ENCODE measurements at regions not wholly inside any gene's neighbourhood (a gene's known extent, or its start where the extent isn't known, plus 50 kb on each side); places are given as distances from the start of the nearest gene placed in this dataset.

GRCh38 chr20:11378252-11378651, 539.4 kb upstream of the BTBD3 start:
- intact Hi-C loops (cut with DNase I; ENCODE audit: low total_unique reads) = no loop called here
- Histone ChIP-seq H3K27me3 (no peaks in the 10 kb centered on the region), H3K9me3 (no peaks in the 10 kb centered on the region)

DNA sequence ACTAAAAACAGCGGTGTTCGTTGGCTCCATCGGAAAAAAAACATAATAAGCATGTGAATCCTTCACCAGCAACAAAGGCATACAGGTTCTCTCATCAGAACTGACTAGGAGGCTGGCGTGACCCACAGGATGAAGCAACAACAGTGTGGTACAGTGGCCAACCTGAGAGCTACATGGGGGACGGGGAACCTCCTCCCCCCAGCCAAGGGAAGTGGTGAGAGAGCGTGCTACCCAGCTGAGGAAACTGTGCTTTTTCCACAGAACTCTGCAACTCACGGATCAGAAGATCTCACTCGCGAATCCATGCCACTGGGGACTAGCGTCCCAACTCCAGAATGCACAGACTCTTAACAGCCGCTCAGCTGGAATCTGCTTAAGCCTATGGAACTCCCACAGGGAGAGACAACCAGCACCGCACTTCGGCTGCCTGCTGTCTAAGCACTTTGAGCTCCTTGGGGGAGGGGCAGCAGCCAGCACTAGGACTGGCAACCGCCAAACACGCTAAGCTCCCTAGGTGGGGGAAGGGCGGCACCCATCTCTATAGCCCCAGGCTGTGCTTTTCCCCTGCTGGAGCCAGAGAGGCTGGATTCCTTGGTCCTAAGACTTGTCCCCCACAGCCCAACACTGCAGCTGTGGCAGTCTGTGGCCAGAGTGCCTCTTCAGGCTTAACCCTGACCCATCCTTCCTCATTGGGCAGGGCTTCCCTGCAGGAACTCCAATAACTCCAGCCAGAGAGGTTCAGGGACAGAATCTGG, 538.3 kb upstream of the BTBD3 start:
- TF ChIP-seq, protein P1, sequence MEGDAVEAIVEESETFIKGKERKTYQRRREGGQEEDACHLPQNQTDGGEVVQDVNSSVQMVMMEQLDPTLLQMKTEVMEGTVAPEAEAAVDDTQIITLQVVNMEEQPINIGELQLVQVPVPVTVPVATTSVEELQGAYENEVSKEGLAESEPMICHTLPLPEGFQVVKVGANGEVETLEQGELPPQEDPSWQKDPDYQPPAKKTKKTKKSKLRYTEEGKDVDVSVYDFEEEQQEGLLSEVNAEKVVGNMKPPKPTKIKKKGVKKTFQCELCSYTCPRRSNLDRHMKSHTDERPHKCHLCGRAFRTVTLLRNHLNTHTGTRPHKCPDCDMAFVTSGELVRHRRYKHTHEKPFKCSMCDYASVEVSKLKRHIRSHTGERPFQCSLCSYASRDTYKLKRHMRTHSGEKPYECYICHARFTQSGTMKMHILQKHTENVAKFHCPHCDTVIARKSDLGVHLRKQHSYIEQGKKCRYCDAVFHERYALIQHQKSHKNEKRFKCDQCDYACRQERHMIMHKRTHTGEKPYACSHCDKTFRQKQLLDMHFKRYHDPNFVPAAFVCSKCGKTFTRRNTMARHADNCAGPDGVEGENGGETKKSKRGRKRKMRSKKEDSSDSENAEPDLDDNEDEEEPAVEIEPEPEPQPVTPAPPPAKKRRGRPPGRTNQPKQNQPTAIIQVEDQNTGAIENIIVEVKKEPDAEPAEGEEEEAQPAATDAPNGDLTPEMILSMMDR (IDR thresholded peaks at IDR 0.05) = no peak
- TF ChIP-seq POLR2A (IDR thresholded peaks at IDR 0.05) = no peak
- DNase-seq = no peak
- Histone ChIP-seq H3K36me3 (no peaks in the 10 kb centered on the region), H3K4me3 (no peak overlapping the region), H3K27me3 (no peaks in the 10 kb centered on the region), H3K4me1 (no peaks in the 10 kb centered on the region), H3K9me3 (no peaks in the 10 kb centered on the region), H3K27ac (no peak overlapping the region)
- intact Hi-C loops (cut with DNase I; ENCODE audit: low total_unique reads) = no loop called here

More at GRCh38 chr20:11378252-11378651, 539.4 kb upstream of the BTBD3 start:
- no peaks in the 10 kb centered on the region for H3K36me3 ChIP-seq
- H3K27ac ChIP-seq = no peak overlapping the region
- H3K4me3 ChIP-seq = no peak overlapping the region
- no peak for DNase-seq
- H3K4me1 ChIP-seq = no peaks in the 10 kb centered on the region
- TF ChIP-seq POLR2A (IDR thresholded peaks at IDR 0.05) = no peak
- TF ChIP-seq, protein P1 (IDR thresholded peaks at IDR 0.05) = no peak

DNA sequence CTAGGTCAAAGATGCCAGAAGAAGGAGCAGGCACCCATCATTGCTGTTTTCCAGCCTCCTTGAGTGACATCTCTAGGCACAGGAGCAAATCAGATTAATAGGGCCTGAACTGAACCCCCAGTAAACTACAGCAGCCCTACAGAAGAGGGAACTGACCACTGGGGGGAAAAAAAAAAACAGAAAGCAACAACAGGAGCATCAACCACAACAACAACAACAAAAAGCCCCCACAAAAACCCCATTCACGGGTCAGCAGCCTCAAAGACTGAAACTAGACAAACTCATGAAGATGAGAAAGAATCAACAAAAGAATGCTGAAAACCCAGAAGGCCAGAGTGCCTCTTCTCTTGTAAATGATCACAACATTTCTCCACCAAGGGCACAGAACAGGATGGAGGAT, 537.4 kb upstream of the BTBD3 start:
- no peaks in the 10 kb centered on the region for H3K27me3 ChIP-seq
- no peaks in the 10 kb centered on the region for H3K4me1 ChIP-seq
- H3K9me3 ChIP-seq = no peaks in the 10 kb centered on the region
- intact Hi-C loops (cut with DNase I; ENCODE audit: low total_unique reads) = no loop called here
- no peak overlapping the region for H3K27ac ChIP-seq
- no peaks in the 10 kb centered on the region for H3K36me3 ChIP-seq
- no peak for DNase-seq
- H3K4me3 ChIP-seq = no peak overlapping the region
- no peak for TF ChIP-seq POLR2A (IDR thresholded peaks at IDR 0.05)
- TF ChIP-seq, protein P1 (IDR thresholded peaks at IDR 0.05) = no peak

DNA sequence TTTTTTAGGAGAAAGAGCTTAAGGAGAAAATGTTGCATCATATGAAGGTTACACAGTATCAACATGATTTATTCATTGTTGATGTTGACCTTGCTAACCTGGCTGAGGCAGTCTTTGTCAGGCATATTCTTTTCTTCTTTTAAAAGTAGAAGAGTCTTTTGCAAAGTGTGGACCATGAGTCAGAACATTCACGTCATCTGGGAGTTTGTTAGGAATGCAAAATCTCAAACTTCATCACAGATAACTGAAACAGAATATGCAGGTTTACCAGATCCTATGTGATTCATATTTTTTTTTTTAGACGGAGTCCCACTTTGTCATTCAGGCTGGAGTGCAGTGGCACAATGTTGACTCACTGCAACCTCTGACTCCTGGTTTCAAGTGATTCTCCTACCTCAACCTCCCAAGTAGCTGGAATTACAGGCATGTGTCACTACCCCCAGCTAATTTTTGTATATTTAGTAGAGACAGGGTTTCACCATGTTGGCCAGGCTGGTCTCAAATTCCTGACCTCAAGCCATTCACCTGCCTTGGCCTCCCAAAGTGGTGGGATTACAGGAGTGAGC, 530.4 kb upstream of the BTBD3 start:
- H3K27ac ChIP-seq = peak overlapping the region in 1 of 2 donors; percentile 38
- H3K27me3 ChIP-seq = no peaks in the 10 kb centered on the region
- H3K36me3 ChIP-seq = no peaks in the 10 kb centered on the region
- TF ChIP-seq, protein P1 (IDR thresholded peaks at IDR 0.05) = no peak
- no peak for TF ChIP-seq POLR2A (IDR thresholded peaks at IDR 0.05)
- peak in 1 of 2 donors; percentile 30 for DNase-seq
- intact Hi-C loops (cut with DNase I; ENCODE audit: low total_unique reads) = no loop called here
- no peaks in the 10 kb centered on the region for H3K4me1 ChIP-seq
- H3K9me3 ChIP-seq = no peaks in the 10 kb centered on the region
- H3K4me3 ChIP-seq = no peak overlapping the region

DNA sequence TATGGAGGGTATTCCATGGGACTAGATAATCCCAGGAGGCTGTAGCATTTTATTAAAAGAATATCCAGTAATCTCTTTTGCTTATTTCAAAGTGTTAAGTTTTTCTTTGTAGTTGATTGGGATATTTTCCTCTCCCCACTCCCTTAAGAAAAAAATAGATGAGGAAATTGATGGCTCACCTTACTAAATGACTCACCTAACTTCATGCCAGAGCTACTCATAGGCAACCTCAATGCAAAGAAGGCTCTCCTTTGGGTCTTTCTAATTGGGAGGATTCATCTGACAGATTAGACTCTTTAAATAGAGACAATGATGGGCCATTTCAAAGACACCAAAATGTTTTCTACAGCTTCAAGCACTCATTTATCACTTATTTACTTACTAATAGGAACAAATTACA, 528.5 kb upstream of the BTBD3 start:
- H3K4me3 ChIP-seq = no peak overlapping the region
- H3K4me1 ChIP-seq = no peaks in the 10 kb centered on the region
- TF ChIP-seq, protein P1 (IDR thresholded peaks at IDR 0.05) = no peak
- no peak for TF ChIP-seq POLR2A (IDR thresholded peaks at IDR 0.05)
- no peak overlapping the region for H3K27ac ChIP-seq
- intact Hi-C loops (cut with DNase I; ENCODE audit: low total_unique reads) = no loop called here
- H3K9me3 ChIP-seq = no peaks in the 10 kb centered on the region
- no peaks in the 10 kb centered on the region for H3K27me3 ChIP-seq
- no peaks in the 10 kb centered on the region for H3K36me3 ChIP-seq
- DNase-seq = no peak

All from uterus (tissue), 3 donors.